GM19351 (cell line): ENCODE measurements at regions not wholly inside any gene's neighbourhood (a gene's known extent, or its start where the extent isn't known, plus 50 kb on each side); places are given as distances from the start of the nearest gene placed in this dataset.

Source experiments
- ATAC-seq: cut with Tn5 transposase; IDR thresholded peaks from one replicate; pipeline ENCODE4 v1.9.1; 2021; ENCODE audit warnings: mild to moderate bottlenecking, moderate library complexity; ENCODE audit not compliant: unreplicated experiment

DNA sequence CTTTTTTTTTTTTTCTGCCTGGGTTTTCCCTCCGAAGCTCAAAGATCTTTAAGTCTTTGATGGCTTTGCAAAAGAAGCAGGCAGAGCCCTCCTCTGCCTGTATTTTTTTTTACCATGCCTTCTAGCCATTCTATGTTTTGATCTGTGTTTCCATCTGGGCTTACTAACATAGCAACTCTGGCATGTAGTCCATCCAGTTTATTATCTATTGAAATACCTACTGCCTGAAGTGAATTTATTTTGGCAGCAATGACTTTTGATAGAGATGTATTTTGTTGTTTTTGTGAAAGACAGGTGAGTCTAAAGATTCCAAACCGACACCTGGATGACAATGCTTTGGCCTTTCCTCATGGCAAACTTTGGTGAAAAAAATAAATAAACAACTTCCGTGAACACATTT is 1157.7 kb upstream of the MAP3K7 start:
- no peak for ATAC-seq

DNA sequence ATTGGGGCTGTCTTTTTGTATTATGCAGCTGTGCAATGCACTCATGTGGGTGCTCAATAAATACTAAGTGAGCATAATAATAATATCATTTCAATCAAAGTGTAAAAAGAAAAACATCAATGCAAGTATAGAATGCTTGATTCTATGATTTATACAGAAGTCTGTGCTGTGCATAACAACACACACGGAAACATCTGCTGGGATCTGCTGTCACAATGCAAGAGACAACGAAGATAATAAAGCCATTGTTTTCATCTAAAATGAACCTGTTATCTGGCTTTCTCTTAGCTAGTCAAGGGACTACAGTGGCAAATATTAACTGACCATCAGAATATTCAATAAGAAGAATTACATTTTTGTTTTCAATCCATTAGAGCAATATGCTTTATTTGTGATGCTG is 1156.9 kb upstream of the MAP3K7 start:
- no peak for ATAC-seq

GRCh38 chr6:91731939-91732338 is 1145.1 kb upstream of the MAP3K7 start:
- no peak for ATAC-seq

- no peak for ATAC-seq
Measured at GRCh38 chr6:91730710-91731109, 1143.8 kb upstream of the MAP3K7 start.

DNA sequence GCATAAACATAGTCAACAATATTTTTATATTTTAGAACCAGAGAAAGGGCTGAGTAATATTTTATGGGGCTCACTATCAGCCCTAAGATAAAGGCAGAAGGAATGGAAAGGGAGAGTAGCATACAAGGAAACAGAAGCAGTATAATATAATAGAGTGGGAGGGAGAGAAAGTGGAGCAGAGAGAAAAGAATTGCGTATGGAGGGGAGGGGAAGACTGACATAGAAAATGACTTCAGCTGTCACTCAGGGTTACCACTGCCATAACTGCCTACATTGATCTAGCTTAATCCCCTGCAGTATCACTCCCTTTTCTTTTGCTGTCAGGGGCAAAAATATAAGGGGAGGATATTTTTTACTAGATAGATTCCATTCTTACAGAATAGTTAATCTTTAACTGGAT is 1133.5 kb upstream of the MAP3K7 start:
- no peak for ATAC-seq

DNA sequence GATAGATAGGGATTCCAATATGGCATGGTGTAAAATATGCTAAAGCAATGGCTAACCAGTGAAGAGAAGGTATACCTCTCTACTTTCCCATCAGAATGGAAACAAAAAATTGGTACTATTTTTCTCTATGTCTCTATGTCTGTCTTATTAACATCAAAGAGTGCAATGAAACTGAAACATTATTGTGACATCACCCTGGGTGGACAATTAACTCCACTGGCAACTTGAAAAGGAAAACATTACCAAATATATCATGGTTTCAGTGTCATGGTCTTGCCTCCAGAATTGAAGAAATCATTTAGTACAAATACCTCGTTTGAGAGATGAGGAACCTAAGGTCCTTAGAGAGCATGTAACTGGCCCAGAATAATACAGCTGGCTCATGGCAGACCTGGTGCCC is 1132.5 kb upstream of the MAP3K7 start:
- ATAC-seq = peak; percentile 43

DNA sequence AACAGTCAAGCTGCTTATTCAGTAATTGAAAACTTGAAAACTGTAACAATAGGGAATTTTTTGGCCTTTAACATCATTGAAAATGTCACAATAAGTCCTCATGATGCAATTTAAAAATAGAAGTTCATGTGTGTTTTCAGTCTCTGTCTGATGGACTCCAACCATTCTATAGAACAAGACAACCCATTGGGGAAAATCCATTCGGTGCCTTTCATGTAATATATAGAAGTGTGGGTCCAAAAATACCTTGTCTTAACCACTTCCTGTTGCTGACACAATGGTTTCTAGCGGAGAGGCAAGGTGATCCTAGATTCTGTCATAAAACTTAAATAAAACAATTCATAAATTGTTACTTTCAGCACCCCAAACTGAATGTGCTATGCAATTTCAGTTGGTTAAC is 1131.3 kb upstream of the MAP3K7 start:
- peak; percentile 79 for ATAC-seq

DNA sequence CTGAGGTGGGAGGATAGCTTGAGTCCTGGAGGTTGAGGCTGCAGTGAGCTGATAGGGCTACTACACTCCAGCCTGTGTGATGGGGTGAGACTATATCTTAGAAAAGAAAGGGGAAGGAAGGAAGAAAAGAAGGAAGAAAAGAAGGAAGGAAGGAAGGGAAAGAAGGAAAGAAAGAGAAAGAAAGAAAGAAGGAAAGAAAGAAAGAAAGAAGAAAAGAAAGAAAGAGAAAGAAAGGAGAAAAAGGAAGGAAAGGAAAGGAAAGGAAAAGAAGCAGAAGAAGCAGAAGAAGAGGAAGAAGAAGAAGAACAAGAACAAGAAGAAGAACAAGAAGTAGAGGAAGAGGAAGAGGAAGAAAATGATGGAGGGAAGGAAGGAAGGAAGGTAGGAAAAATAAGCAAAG is 1130.2 kb upstream of the MAP3K7 start:
- ATAC-seq = no peak

DNA sequence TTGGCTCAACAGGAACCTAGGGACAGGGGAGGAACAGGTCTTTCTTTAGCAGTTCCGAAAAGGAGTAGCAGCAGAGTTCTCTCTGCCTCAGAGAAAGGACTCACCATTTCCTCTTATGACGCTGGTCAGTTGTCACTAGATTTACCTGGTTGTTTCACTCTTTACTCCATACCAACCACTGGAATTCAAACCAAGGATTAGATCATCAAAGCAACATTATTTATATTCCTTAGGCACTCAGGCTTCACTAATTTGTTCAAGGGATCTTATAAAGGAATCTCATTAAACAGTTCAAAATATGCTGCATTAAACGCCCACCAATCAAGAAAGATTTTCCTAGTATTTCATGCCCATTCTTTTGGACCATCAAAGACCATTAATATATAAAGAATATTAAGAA is 1129.5 kb upstream of the MAP3K7 start:
- no peak for ATAC-seq

GRCh38 chr6:91715171-91715805 is 1128.4 kb upstream of the MAP3K7 start:
- ATAC-seq = no peak

DNA sequence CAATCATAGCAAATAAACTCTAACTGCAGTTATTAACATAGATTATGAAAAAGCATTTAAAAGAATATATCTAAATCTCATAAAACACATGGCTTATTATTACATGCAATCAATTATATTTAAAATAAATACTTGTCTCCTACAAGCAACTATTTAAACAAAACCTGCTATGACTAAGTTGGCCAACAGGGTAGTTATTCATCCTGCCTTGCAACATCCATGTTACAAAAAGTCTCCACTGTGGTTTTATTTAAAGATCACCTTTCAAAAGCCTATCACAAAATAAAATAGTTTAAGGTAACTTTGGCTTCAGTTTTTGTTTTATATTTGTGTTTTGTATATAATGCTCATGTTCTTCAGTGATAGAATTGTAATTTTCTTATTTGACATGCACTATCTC is 1127.0 kb upstream of the MAP3K7 start:
- ATAC-seq = no peak

- no peak for ATAC-seq
Measured at GRCh38 chr6:91711518-91711917, 1124.6 kb upstream of the MAP3K7 start.

- no peak for ATAC-seq
Measured at GRCh38 chr6:91710342-91710741, 1123.5 kb upstream of the MAP3K7 start.

- ATAC-seq = no peak
Measured at GRCh38 chr6:91708534-91708933, 1121.7 kb upstream of the MAP3K7 start.

- ATAC-seq = no peak
Measured at GRCh38 chr6:91705646-91706045, 1118.8 kb upstream of the MAP3K7 start.

DNA sequence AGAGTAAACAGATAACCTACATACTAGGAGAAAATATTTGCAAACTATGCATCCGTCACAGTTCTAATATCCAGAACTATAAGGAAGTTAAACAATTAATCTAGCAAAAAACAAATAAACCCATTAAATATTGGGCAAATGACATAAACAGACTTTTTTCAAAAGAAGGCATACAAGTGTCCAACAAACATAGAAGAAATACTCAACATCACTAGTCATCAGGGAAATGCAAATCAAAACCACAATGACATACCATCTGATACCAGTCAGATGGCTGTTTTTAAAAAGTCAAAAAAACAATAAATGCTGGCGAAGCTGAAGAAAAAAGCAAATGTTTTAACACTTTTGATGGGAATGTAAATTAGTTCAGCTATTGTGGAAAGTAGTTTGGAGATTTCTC is 1117.7 kb upstream of the MAP3K7 start:
- no peak for ATAC-seq

GRCh38 chr6:91697010-91697695 is 1110.3 kb upstream of the MAP3K7 start:
- ATAC-seq = no peak

GRCh38 chr6:91695221-91695620 is 1108.3 kb upstream of the MAP3K7 start:
- no peak for ATAC-seq

GRCh38 chr6:91694016-91694654 is 1107.3 kb upstream of the MAP3K7 start:
- ATAC-seq = no peak

DNA sequence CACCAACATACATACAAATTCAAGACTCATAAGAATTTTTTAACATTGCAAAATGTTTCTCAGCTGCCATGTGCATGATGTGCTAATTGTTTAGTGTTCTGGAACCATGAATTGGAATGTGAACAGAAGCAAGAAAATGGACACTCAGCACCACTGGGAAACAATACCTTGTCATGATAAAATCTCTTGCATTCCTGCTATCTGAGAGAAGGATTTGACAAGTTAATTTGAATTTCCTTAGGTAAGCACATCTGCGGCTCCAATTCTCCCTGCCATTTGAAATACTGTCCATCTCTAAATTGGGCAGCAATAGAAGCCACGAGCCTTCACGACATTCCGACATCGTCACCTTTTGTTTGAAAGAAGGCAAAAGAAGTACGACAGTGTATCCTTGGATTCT is 1104.6 kb upstream of the MAP3K7 start:
- no peak for ATAC-seq

- ATAC-seq = no peak
Measured at GRCh38 chr6:91683240-91683639, 1096.4 kb upstream of the MAP3K7 start.

- ATAC-seq = no peak
Measured at GRCh38 chr6:91681296-91681695, 1094.4 kb upstream of the MAP3K7 start.
